ENCODE measurements at regions not wholly inside any gene's neighbourhood (a gene's known extent, or its start where the extent isn't known, plus 50 kb on each side); places are given as distances from the start of the nearest gene placed in this dataset.

DNA sequence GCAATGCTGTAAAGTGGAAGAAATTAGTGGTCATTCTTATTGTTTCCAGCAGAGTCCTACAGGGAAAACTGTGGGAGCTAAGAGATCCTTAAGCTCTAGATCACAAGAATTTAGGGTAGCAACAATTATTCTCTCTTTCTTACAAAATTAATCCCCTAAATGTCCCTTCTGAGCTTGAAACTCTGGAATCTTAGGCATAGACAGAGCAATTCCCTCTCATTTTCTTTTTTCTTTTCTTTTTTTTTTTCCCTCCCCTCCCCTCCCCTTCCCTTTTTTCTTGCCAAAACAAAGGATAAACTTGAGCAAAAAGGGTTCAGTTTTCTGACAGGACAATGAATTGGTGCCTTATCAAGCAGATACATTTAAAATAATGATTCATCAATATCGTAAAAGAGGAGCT is 441.0 kb downstream of the DSC3 start:
- TF ChIP-seq, protein P1, sequence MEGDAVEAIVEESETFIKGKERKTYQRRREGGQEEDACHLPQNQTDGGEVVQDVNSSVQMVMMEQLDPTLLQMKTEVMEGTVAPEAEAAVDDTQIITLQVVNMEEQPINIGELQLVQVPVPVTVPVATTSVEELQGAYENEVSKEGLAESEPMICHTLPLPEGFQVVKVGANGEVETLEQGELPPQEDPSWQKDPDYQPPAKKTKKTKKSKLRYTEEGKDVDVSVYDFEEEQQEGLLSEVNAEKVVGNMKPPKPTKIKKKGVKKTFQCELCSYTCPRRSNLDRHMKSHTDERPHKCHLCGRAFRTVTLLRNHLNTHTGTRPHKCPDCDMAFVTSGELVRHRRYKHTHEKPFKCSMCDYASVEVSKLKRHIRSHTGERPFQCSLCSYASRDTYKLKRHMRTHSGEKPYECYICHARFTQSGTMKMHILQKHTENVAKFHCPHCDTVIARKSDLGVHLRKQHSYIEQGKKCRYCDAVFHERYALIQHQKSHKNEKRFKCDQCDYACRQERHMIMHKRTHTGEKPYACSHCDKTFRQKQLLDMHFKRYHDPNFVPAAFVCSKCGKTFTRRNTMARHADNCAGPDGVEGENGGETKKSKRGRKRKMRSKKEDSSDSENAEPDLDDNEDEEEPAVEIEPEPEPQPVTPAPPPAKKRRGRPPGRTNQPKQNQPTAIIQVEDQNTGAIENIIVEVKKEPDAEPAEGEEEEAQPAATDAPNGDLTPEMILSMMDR (IDR thresholded peaks at IDR 0.05): no peak
- TF ChIP-seq EZH2 (IDR thresholded peaks at IDR 0.05; ENCODE audit: borderline replicate concordance, insufficient read depth, low read depth, low read length, poor library complexity, severe bottlenecking): no peak

All from B cell (primary cell).